HG03342 (cell line): ENCODE measurements at regions not wholly inside any gene's neighbourhood (a gene's known extent, or its start where the extent isn't known, plus 50 kb on each side); places are given as distances from the start of the nearest gene placed in this dataset.
"Not testable (repeated sequence)": the region's sequence is repeated elsewhere in the genome, so short reads cannot be mapped to it uniquely, and the experiment has no call there.

Source experiments
- ATAC-seq: cut with Tn5 transposase; IDR thresholded peaks from one replicate; pipeline ENCODE4 v1.9.1; 2021; ENCODE audit warnings: mild to moderate bottlenecking, moderate library complexity; ENCODE audit not compliant: unreplicated experiment

GRCh38 chr22:47879346-47879745 lies 1116.9 kb downstream of the TBC1D22A start:
- no peak for ATAC-seq

DNA sequence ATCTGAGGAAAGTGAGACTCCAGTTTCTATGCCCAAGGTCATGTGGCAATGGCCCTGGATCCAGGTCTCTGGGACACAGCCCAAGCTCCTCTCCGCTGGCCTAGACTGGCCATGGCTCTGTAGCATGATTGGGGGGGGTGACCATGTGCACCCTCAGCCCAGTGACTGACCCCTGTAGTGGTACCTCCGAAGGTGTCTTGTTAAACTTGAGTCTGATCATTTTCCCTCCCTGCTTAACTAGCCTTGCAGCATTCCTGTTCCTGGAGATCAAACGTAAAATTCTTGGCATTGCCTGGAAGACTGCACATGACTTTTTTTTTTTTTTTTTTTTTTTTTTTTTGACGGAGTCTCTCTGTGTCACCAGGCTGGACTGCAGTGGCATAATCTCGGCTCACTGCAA lies 1116.0 kb downstream of the TBC1D22A start:
- ATAC-seq, result no peak

DNA sequence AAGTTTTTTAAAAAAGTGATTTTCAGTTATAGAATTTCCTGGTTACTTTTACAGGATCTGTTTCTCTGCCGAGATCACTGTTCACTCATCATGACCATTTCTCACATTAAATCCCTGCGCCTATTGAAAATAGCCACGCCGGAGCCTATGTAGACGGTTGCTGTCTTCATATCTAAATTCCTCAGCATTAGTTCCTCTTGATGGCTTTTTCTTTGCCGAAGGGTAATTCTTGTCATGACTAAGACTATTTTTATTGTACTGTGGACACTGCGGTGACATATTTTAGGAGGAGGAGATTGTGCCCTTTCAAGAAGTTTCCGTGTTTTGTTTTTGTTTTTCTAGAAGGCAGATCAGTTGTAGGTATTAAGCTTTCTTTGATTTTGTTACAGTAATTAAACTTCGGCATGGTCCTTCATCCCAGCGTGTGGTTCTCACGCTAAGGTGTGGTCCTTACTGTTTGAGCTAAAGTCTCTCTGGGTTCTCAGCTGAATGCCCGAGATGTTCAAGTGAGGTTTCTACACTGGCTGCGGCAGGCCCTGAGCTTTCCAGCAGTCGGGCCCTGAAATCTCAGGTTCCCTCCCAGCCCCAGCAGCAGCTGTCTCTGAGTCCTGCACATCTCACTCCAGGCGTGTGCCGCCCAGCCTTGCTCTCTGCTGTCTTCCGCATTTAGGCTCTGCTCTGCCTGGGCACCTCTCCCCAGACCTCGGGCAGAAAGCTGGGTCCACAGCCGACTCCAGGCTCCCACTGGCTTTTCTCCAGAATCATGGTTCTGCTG lies 1110.5 kb downstream of the TBC1D22A start:
- no peak for ATAC-seq

DNA sequence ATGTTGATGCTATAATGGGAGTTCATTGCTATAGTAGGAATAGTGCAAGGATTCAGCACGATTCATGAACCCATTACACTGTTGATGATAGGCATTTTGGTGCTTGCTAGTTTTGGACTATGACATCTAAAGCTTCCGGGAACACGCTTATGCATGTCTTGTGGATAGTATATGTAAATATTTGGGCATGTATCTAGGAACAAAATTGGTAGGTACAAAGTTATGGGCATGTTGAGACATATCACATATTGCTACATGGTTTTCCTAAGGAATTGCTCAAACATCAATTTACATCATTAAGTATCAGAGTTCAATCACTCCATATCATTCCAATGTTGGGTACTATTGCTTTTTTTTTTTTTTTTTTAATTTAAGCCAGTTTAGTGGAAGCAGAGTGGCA lies 1103.2 kb downstream of the TBC1D22A start:
- ATAC-seq, result no peak

DNA sequence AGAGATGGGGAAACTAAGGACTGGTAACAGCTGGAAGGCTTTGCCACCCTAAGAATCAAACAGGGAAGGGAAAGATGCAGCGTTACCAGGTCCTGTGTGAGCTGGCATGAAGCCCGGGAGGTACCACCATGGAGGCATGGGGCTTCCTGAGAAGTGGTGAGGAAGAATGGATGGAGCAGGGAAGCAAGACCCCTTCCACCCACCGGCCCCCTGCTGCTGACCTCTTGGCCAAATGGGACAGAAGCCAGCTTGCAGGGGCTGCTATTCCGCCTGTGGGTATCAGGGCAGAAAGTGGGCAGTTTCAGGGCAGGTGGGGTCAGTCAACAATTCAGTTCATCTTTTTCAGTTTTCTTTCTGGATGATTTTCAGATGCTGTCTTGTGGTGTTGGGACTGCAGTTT lies 1099.9 kb downstream of the TBC1D22A start:
- no peak for ATAC-seq

- ATAC-seq, result not testable (repeated sequence)
Measured at GRCh38 chr22:47860907-47861306, 1098.5 kb downstream of the TBC1D22A start.

DNA sequence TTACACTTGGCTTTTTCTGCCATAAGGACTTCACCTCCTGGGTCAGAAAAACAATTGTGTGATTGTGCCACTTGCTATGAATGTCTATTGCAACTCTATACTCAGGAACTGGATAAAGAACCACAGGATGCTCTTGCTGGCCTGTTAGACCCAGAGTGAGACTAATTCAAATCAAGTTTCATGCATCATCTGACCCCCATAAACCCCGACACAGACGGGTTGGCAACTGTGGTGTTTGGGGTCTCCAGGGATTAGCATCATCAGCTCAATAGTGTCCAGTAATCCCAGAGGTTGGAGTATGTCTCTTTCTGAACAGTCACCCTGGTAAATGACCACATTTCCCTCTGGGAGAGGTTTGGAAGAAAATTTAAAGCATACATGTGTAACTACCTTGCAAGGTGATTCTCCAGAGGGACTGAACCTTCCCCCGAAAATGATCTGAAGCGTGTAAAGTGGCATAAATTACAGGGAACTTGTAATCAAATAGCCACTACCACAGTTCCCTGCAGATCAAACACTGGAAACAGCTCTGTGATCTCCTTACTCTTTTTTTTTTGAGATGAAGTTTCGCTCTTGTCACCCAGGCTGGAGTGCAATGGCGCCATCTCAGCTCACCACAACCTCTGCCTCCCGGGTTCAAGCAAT lies 1097.6 kb downstream of the TBC1D22A start:
- ATAC-seq, result no peak

DNA sequence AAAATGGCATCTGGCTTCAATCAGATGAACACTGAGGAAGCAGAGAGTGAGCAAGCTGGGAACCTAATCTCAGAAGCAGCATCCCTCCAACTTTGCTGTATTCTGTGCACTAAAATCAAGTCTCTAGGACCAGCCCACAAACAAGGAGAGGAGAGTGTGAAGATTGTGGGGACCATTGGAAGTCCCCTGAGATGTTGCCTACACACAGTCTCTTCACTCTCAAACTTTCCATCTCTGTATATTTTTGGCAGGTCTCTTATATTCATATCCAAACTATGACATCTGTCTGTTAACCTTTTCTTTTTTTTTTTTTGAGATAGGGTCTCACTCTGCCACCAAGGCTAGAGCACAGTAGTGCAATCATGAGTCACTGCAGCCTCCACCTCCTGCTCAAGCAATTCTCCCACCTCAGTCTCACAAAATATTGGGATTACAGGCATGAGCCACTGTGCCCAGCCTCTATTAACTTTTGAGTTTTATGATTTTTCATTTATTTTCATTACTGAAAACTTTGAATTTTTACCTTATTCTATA lies 1096.4 kb downstream of the TBC1D22A start:
- ATAC-seq, result no peak

DNA sequence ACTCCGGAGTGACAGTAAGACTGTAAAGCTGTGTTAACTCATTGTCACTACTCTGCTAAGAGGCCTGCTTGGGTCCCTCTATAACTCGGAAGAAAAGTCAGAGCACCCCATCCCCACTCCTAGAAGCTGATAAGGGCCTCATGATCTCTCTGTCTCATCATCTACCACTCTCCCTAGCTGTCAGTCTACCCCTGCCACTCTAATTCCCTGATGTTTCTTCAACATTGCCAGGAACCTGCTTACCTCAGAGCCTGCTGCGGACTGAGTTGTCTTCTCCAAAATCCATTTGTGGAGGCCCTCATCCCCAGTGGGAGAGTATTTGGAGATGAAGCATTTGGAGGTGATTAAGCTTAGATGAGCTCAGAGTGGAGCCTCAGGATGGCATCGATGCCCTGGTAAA lies 1092.2 kb downstream of the TBC1D22A start:
- ATAC-seq, result no peak

GRCh38 chr22:47854251-47854650 lies 1091.8 kb downstream of the TBC1D22A start:
- ATAC-seq, result no peak

DNA sequence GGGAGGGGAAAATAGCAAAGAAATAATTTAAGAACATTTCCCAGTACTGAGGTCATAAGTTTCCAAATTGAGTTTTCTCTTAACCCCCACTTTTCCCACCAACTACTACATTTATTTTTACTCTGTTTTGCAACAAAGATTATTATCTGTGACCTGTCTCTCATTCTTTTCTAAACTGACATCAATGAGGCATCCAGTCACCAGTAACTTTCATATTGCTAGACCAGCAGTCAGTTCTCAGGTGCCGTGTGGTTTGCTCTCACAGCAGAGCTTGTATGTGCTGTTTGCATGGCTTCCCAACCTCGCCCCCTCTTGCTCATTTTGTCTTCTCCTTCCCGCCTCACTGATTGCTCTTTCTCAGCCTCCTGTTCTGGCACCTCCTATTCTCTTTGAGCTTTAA lies 1091.3 kb downstream of the TBC1D22A start:
- no peak for ATAC-seq

DNA sequence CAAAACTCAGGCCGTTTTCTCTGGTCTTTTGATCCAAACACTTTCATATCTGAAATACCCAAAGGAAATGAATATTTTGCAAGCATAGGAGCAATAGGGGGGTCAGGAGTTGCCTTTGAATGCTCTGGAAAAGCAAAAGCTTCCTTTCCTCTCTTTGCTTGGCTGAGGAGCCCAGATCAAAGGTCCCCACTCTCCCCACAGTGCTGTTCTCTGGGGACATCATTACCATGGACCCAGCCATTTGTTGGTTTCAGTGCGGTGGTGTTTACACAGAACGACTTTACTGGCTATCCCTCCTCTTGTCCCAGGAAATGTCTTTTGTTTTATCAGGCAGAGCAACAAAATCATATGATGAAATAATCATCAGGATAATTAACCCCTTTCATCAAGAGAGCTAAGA lies 1089.1 kb downstream of the TBC1D22A start:
- ATAC-seq, result no peak

DNA sequence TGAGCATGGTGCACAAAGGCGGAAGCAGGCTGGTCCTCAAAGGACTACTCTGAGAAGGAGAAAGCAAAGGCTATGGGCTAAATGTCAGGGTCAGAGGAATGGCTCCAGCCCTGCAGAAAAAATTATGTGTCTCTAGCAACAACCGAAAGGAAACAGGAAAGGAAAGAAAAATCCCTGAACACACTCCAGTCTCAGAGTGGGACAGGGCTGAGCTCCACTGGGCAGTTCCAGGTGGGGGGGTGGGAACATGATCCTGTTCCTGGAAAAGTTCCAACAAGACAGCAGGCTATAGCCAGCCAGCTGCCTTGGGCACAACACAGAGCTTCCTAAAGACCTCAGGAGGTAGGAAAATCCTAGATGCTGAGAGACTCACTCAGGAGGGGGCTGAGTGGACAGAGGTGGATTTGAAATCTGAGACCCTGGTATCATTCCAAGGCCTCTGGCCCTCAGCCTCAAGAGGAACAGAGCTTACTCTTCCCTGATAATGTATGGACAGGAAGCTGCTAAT lies 1088.2 kb downstream of the TBC1D22A start:
- no peak for ATAC-seq

DNA sequence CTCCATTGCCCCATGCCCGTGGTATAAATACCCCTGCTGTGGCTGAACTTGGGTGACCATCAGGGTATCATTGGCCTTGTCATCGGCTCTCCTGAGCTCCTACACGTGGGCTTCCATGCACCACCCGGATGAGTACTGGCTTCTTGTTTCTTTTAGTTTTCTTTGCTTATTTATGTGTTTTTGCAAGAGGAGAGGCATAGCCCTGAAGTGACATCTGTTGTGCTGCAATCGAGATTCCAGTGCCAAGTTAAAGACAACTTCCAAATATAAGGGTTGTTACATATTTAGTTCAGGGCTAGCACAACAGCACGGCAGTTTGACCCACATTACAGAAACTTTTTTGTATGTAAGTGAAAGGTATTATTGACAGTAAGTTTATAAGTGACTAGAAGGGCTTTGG lies 1087.1 kb downstream of the TBC1D22A start:
- ATAC-seq, result no peak

DNA sequence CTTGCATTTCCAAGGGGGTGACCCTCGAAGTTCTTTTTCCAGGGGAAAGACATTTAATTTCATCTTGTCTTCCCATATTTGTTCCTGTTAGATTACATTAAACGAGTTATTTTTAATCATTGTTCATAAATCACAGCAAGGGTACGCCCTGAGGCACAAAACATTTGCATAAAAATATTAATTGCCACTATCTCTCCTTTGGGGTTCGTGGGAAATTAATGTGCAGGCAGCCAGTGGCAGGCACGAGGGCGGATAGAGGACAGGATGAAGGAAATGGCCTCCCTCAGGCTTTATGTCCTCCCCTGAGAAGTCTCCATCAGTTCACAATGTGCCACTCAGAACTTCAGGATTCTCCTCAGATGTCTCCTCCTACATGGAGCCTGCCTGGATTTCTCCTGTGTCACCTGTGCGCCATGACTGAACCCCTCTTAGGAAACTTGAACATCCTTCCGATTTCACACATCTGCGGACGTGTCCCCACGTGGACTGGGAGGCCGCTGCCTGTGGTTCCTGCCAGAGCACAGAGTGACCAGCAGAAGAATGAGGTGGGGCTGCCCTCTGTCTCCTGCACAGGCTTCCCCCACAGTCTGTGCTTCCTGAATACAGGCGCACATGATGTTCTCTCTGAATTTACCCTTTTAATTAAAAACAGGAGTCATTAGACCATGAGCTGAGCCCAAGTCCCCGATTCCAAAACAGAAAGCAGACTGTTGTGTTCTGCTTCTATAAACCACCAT lies 1085.9 kb downstream of the TBC1D22A start:
- ATAC-seq, result no peak

DNA sequence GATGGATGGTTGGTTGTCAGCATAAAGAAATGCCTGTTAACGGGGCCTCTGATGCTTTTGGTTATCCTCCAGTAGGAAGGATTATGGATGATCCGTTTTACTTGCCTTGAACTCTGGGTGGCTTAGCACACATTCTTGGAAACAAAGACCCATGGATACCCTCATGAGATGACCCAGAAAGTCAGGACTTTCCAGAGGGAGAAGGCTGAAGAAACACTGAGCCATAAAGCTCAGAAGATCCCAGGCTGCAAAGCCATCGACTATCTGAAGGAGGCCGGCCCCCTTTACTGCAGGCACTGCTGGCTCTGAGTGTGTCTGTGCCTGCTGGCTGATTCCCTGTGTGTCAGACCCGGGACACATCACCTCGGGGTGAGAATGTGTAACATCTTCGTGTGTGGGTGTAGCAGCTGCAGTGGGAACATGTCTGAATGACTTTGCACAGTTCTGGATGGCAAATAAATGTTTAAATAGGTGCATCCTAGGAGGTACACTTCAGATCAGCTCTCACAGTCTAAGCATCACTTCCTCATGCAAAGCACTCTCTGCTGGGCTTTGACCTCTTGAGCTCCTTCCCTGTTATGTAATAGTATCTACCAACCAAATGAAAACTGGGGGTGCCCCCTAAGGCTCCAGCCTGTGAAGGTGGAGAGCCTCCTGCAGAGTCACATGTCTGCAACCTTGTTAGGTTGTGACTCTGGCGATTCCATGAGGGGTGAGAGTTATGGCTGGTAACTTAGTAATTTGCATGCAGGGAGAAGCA lies 1084.9 kb downstream of the TBC1D22A start:
- ATAC-seq, result no peak

DNA sequence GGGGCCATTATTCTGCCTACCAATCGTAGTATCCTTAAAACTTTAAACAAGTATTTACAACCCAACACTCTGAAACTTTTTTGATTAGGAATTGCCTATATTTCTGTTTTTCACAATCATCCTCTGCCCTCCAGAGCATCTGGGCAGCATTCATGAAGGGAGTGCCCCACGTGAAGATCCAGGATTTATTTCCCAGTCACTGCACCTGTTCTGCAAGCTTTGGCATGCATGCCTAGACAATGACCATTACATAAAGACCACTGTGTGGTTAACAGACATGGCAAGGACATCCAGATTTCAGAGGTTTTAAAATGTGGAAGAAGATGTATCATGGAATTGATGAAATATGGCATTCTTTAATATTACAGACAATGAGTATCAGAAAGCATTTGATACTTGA lies 1083.8 kb downstream of the TBC1D22A start:
- no peak for ATAC-seq

- no peak for ATAC-seq
Measured at GRCh38 chr22:47842119-47842518, 1079.7 kb downstream of the TBC1D22A start.

- no peak for ATAC-seq
Measured at GRCh38 chr22:47841156-47841555, 1078.7 kb downstream of the TBC1D22A start.

DNA sequence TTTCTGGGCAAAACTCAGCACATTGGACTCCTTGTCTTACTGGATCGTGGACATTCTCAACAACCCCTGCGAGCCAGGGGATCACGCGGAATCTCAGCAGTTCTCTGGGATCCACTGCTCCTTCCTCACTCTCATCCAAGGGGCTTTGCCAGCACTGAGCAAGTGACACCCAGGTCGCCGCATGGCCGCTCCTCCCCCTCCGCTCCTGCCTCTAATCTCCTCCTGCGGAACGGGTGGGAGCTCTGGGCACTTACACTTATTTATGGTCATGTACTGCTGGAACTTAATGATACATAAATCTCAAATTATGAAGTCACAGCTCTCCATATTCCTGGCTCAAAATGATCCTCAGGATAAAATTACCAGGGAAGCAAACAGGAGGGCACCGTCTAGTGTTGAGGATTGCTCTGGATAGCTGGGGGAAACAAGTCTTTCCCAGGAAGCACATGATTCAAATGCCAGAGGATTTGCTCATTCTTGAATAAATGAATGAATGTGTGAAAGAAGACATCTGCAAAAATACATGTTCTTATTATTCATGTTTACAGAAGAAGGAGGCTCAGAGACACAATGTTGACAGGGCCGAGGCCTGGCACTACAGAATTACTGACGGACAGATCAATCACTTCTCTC lies 1077.3 kb downstream of the TBC1D22A start:
- ATAC-seq, result no peak
